OCI-LY3 (cell line): ENCODE measurements at regions not wholly inside any gene's neighbourhood (a gene's known extent, or its start where the extent isn't known, plus 50 kb on each side); places are given as distances from the start of the nearest gene placed in this dataset.

ENCODE experiments used
- CTCF ChIP-seq: fragments of 200-600, 300-600 bp; sonication (generic); IDR thresholded peaks from 2 replicates; pipeline ENCODE4 v1.5.1; 2014; ENCODE audit warnings: antibody characterized with exemption, low read length, low read depth
- EZH2phosphoT487 ChIP-seq: fragments of 200-600 bp; shearing (Covaris generic); IDR thresholded peaks from 2 replicates; pipeline ENCODE4 v1.6.1; 2018; ENCODE audit warnings: antibody characterized with exemption, mixed run types, low read depth

GRCh38 chr3:110123946-110124345 is 786.6 kb upstream of the DPPA4 start:
- TF ChIP-seq CTCF (no peak), EZH2phosphoT487 (no peak)
